SK-N-SH (cell line): ENCODE measurements at regions not wholly inside any gene's neighbourhood (a gene's known extent, or its start where the extent isn't known, plus 50 kb on each side); places are given as distances from the start of the nearest gene placed in this dataset.

Experiments used
- CTCF ChIA-PET: fragments of 300-600, 350-600 bp; formaldehyde crosslinking; extraction: SDS; loops from one replicate; lab custom pipeline; 2021; lab: Yijun Ruan, JAX
- POLR2A ChIA-PET: fragments of 350-600 bp; sonication (Branson Sonifier 250); formaldehyde crosslinking; extraction: SDS; loops from one replicate; lab custom pipeline; 2020; ENCODE audit warnings: antibody characterized with exemption, inconsistent platforms; lab: Yijun Ruan, JAX
- DNase-seq: peaks from one replicate; pipeline ENCODE4 v3.0.0; 2012
- H2AFZ ChIP-seq: fragments of 200-600 bp; sonication (generic); 2 replicates; pipeline ENCODE4 v1.8.1; 2016; ENCODE audit warnings: antibody characterized with exemption, mild to moderate bottlenecking, low read depth
- H3F3A ChIP-seq: fragments of 200-600 bp; sonication (generic); replicated peaks from 2 replicates; pipeline ENCODE3; 2016; ENCODE audit warnings: antibody characterized with exemption, mild to moderate bottlenecking; ENCODE audit not compliant: insufficient read depth
- H3K27ac ChIP-seq, 2 experiments: fragments of 200-500 bp in 1 of 2; fragments of 200-600 bp in 1 of 2; sonication (Bioruptor generic) in 1 of 2; sonication (generic), shearing (Covaris generic) in 1 of 2; 2 replicates each; pipeline versions ENCODE4 v1.5.1 to v1.6.1; 2014 to 2016; ENCODE audit warnings: low read depth in 2 of 2, inconsistent platforms in 1 of 2, low read length in 1 of 2, mild to moderate bottlenecking in 1 of 2, mixed read lengths in 1 of 2
- H3K27me3 ChIP-seq: fragments of 200-600 bp; sonication (generic), shearing (Covaris generic); 2 replicates; pipeline ENCODE4 v1.6.1; 2016; ENCODE audit warnings: mixed run types; ENCODE audit not compliant: insufficient read depth
- H3K36me3 ChIP-seq, 2 experiments: fragments of 200-500 bp in 1 of 2; fragments of 200-600 bp in 1 of 2; sonication (Bioruptor generic) in 1 of 2; sonication (generic) in 1 of 2; replicated peaks in 1 of 2; 2 replicates each; pipeline versions ENCODE3 to v1.5.1; 2014 to 2016; ENCODE audit warnings: low read length in 1 of 2, mild to moderate bottlenecking in 1 of 2; ENCODE audit not compliant: insufficient read depth in 2 of 2, control insufficient read depth in 1 of 2
- H3K4me1 ChIP-seq, 2 experiments: fragments of 200-500 bp in 1 of 2; fragments of 200-600 bp in 1 of 2; sonication (Bioruptor generic) in 1 of 2; sonication (generic), shearing (Covaris generic) in 1 of 2; 2 replicates each; pipeline versions ENCODE4 v1.5.1 to v1.6.1; 2014 to 2016; ENCODE audit warnings: low read depth in 1 of 2, low read length in 1 of 2, mixed run types in 1 of 2; ENCODE audit not compliant: insufficient read depth in 2 of 2, control insufficient read depth in 1 of 2
- H3K4me2 ChIP-seq: fragments of 200-600 bp; sonication (generic), shearing (Covaris generic); 2 replicates; pipeline ENCODE4 v1.6.1; 2017; ENCODE audit warnings: mixed run types
- H3K4me3 ChIP-seq, 2 experiments: fragments of 200-500 bp in 1 of 2; fragments of 200-600 bp in 1 of 2; sonication (Bioruptor generic) in 1 of 2; sonication (generic), shearing (Covaris generic) in 1 of 2; 2 replicates each; pipeline versions ENCODE4 v1.5.1 to v1.8.1; 2014 to 2016; ENCODE audit warnings: low read depth in 2 of 2, inconsistent platforms in 1 of 2, low read length in 1 of 2, mild to moderate bottlenecking in 1 of 2, mixed read lengths in 1 of 2, moderate library complexity in 1 of 2
- H3K79me2 ChIP-seq: fragments of 200-600 bp; sonication (generic); 2 replicates; pipeline ENCODE4 v1.8.1; 2017; ENCODE audit warnings: mild to moderate bottlenecking; ENCODE audit not compliant: insufficient read depth
- H3K9ac ChIP-seq: fragments of 200-600 bp; sonication (generic); 2 replicates; pipeline ENCODE4 v1.6.1; 2017; ENCODE audit warnings: mixed run types
- H3K9me2 ChIP-seq: fragments of 200-600 bp; sonication (generic); 2 replicates; pipeline ENCODE4 v1.6.1; 2017; ENCODE audit warnings: mixed run types
- H3K9me3 ChIP-seq: fragments of 200-600 bp; sonication (generic); 2 replicates; pipeline ENCODE4 v1.6.1; 2017; ENCODE audit warnings: mixed run types, mild to moderate bottlenecking, moderate library complexity
- H4K20me1 ChIP-seq: fragments of 200-600 bp; sonication (generic); 2 replicates; pipeline ENCODE4 v1.6.1; 2017; ENCODE audit warnings: mild to moderate bottlenecking, mixed run types; ENCODE audit not compliant: insufficient read depth
- CHD2 ChIP-seq: fragments of 150-350 bp; IDR thresholded peaks from 2 replicates; pipeline ENCODE4 v1.6.1; 2018; ENCODE audit warnings: low read length; ENCODE audit not compliant: partially characterized antibody
- ELF1 ChIP-seq: IDR thresholded peaks from 2 replicates; pipeline ENCODE4 v1.4.0; 2012
- EP300 ChIP-seq, 2 experiments: IDR thresholded peaks; 2 replicates each; pipeline versions ENCODE4 v1.4.0 to v1.6.1; 2012; ENCODE audit warnings: borderline replicate concordance in 1 of 2, low read depth in 1 of 2, low read length in 1 of 2
- EZH2phosphoT487 ChIP-seq: fragments of 200-600 bp; sonication (generic); IDR thresholded peaks from 2 replicates; pipeline ENCODE4 v1.6.1; 2017; ENCODE audit warnings: low read depth, mixed run types, mild to moderate bottlenecking, antibody characterized with exemption, moderate library complexity, borderline replicate concordance
- FOSL2 ChIP-seq: IDR thresholded peaks from 2 replicates; pipeline ENCODE4 v1.4.0; 2012; ENCODE audit warnings: low read depth, mild to moderate bottlenecking, moderate library complexity, borderline replicate concordance
- FOXM1 ChIP-seq: IDR thresholded peaks from 2 replicates; pipeline ENCODE4 v1.4.0; 2012; ENCODE audit warnings: low read depth, mild to moderate bottlenecking
- GABPA ChIP-seq: IDR thresholded peaks from 2 replicates; pipeline ENCODE4 v1.4.0; 2012; ENCODE audit warnings: low read depth, mild to moderate bottlenecking
- JUND ChIP-seq: IDR thresholded peaks from 2 replicates; pipeline ENCODE4 v1.4.0; 2012
- MEF2A ChIP-seq: IDR thresholded peaks from 2 replicates; pipeline ENCODE4 v1.4.0; 2012; ENCODE audit warnings: low read depth, borderline replicate concordance
- MXI1 ChIP-seq: IDR thresholded peaks from 2 replicates; pipeline ENCODE4 v1.6.1; 2012; ENCODE audit warnings: mild to moderate bottlenecking, low read depth, low read length, improper control_type of control experiment
- RAD21 ChIP-seq: IDR thresholded peaks from 2 replicates; pipeline ENCODE4 v1.6.1; 2012; ENCODE audit warnings: mild to moderate bottlenecking, low read length
- SMC3 ChIP-seq: IDR thresholded peaks from 2 replicates; pipeline ENCODE4 v1.6.1; 2012; ENCODE audit warnings: low read depth, low read length, improper control_type of control experiment
- TAF1 ChIP-seq: IDR thresholded peaks from 2 replicates; pipeline ENCODE4 v1.6.1; 2012; ENCODE audit warnings: low read depth, mild to moderate bottlenecking, low read length, moderate library complexity, borderline replicate concordance
- TCF12 ChIP-seq: IDR thresholded peaks from 2 replicates; pipeline ENCODE4 v1.4.0; 2012
- TEAD4 ChIP-seq: IDR thresholded peaks from 2 replicates; pipeline ENCODE4 v1.4.0; 2012; ENCODE audit warnings: mild to moderate bottlenecking, borderline replicate concordance; ENCODE audit not compliant: insufficient read depth
- USF1 ChIP-seq: IDR thresholded peaks from 2 replicates; pipeline ENCODE4 v1.4.0; 2012; ENCODE audit warnings: low read depth, borderline replicate concordance
- YY1 ChIP-seq: IDR thresholded peaks from 2 replicates; pipeline ENCODE4 v1.4.0; 2012; ENCODE audit warnings: low read depth, mild to moderate bottlenecking
- ZBTB33 ChIP-seq: IDR thresholded peaks from 2 replicates; pipeline ENCODE4 v1.4.0; 2012; ENCODE audit warnings: low read depth, borderline replicate concordance
- WGBS: methylation state at CpG from one replicate; pipeline ENCODE4 v1.1.6; 2017; ENCODE audit warnings: low lambda C conversion rate; 5-methylcytosine and 5-hydroxymethylcytosine counted together

- TF ChIP-seq ELF1 (no peak), SMC3 (no peak), FOSL2 (no peak), TEAD4 (no peak), TCF12 (no peak), FOXM1 (no peak), JUND (no peak), YY1 (no peak), EP300 (IDR thresholded peaks at IDR 0.05; ENCODE audit: borderline replicate concordance in 1 of 2, low read depth in 1 of 2, low read length in 1 of 2) (no peak), MXI1 (no peak), MEF2A (no peak), USF1 (no peak)
- TF ChIP-seq, all 33 proteins: peak for 0
Measured at GRCh38 chr2:119102964-119103363, 55.6 kb downstream of the C1QL2 start (continued).

- H3K9me3 ChIP-seq, result no peaks in the 10 kb centered on the region
- H3K9me2 ChIP-seq, result no peaks in the 10 kb centered on the region
- ChIA-PET POLR2A (no interaction called here), CTCF (no interaction called here)
- H3K79me2 ChIP-seq, result no peaks in the 10 kb centered on the region
- no peaks in the 10 kb centered on the region for H3F3A ChIP-seq
- no peaks in the 10 kb centered on the region for H4K20me1 ChIP-seq
- no peak overlapping the region for H3K4me3 ChIP-seq
- no peak for DNase-seq
- 13% methylated on average over 1 of the region's 1 CpG for WGBS
- H3K4me1 ChIP-seq, result no peaks in the 10 kb centered on the region
- TF ChIP-seq TAF1 (no peak), ZBTB33 (no peak), EZH2phosphoT487 (no peak), FOXM1 (no peak), RAD21 (no peak), GABPA (no peak), CHD2 (no peak), MEF2A (no peak), FOSL2 (no peak)
- no peaks in the 10 kb centered on the region for H3K27me3 ChIP-seq
- H3K27ac ChIP-seq, result no peak overlapping the region
- no peak overlapping the region for H2AFZ ChIP-seq
- no peak overlapping the region for H3K9ac ChIP-seq
- no peak overlapping the region for H3K4me2 ChIP-seq
- no peaks in the 10 kb centered on the region for H3K36me3 ChIP-seq
Measured at GRCh38 chr2:119088416-119088815, 70.1 kb downstream of the C1QL2 start.
